HUDEP-2 (cell line): ENCODE measurements at regions not wholly inside any gene's neighbourhood (a gene's known extent, or its start where the extent isn't known, plus 50 kb on each side); places are given as distances from the start of the nearest gene placed in this dataset.

Source experiments
- DNase-seq, 76 experiments: peaks; one replicate each; lab custom pipeline; 2025; ENCODE audit not compliant: unreplicated experiment in 76 of 76; lab: John Stamatoyannopoulos, UW

GRCh38 chr11:126129727-126130671 lies 67.3 kb upstream of the CDON start:
- no peak for DNase-seq

GRCh38 chr11:126127898-126128297 lies 65.2 kb upstream of the CDON start:
- DNase-seq: no peak

- no peak for DNase-seq
Measured at GRCh38 chr11:126127284-126127845, 64.7 kb upstream of the CDON start.

- DNase-seq: no peak
Measured at GRCh38 chr11:126124231-126124661, 61.6 kb upstream of the CDON start.

DNA sequence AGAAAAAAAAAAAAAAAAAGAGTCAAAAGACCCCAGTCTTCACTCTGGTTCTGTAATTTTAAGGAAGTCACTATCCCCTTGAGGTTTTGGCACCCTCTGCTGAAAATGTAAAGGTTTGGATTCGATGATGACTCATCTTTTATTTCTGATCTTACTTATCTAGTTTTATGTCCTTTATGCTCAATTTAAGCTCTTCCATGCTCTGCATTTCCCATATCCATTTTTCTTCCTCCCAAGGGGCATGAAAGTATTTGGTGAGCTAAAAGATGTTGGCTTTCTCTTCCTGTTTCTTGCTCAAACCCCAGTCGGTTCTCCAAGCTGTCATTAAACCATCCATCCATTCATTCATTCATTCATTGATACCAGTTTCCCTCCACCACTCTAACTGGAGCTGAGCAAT lies 61.0 kb upstream of the CDON start:
- DNase-seq: no peak

- DNase-seq: no peak
Measured at GRCh38 chr11:126122863-126123262, 60.2 kb upstream of the CDON start.

GRCh38 chr11:126121296-126121695 lies 58.6 kb upstream of the CDON start:
- no peak for DNase-seq

DNA sequence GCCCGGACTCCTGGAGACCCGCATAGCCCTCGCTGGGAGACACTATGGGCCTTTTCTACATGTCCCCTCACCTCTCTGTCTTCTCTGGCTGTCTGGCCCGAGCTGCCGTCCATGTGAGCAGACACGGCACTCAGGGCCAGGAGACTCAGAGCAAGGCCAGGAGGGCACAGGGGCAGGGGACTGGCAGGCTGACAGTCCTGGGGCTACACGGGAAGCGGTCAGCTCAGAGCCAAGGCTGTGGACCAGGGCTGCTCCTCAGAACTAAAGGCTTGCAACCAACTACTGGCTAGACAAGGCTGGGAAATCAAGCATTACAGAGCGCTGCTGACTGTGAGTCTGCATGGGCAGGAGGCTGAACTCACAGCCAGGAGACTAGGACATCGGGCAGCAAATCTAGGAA lies 56.1 kb upstream of the CDON start:
- DNase-seq: no peak

GRCh38 chr11:126115816-126116331 lies 53.2 kb upstream of the CDON start:
- no peak for DNase-seq

DNA sequence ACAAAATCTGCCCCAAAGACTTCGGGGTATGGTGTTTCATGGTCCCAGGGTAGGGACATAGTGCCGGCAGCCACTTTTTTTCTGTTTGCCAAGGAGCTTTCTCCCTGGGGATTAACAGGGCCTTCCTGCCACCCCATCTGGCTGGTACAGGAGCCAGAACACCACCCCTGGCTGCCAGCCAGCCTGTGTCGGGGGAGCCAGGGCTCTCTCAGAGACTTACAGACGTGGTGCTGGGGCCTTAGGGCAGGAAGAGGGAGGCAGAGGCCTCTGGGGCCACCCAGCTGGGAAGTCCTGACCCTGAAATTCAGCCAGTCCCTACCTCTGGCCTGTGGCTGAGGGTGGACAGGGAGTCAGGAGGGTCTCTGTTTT lies 52.4 kb upstream of the CDON start:
- DNase-seq: peak in 21 of 76 experiments; percentile 2 to 28 (median 12)

- DNase-seq: no peak
Measured at GRCh38 chr11:126114486-126115126, 51.9 kb upstream of the CDON start.

- no peak for DNase-seq
Measured at GRCh38 chr11:126113963-126114362, 51.3 kb upstream of the CDON start.

DNA sequence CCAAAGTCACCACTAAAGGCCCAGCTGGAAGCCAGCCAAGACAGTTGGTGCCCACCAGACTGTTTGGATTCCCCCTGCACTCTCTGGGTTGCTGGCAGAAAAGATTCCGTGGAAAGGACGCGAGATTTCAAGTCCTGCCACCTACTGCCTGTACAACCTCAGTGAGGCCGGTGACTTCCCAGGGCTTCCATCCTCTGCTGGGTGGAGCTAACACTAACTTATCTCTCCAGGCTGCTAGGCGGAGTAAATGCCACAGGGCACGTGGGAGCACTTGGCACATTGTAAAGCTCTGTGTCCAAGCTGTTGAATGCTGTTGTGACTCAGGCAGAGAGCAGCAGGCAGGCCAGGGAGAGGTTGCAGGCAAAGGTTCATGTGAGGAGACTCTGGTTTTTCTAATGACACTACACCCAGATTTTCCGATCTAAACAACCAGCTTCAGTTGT lies 50.9 kb upstream of the CDON start:
- peak in 72 of 76 experiments; percentile 48 to 92 (median 82) for DNase-seq

DNA sequence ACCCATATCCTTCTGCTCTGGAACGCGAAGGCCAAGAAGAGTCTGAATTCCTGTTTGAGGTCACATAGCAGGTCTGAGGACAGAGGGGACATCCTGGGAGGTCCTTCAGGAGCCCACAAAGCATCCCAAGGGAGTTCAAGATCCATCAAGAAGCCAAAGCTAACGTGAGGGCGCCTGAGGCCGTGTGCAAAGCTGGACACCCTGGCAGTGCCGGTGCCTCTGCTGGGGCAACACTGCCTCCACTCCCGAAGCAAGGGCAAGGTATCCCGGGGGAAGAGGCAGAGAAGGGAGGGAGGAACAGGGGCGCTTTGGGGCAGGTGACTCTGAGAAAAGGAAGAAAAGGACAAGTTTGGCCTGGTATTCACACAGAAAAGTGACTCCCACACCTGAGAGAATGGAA lies 50.3 kb upstream of the CDON start:
- no peak for DNase-seq

GRCh38 chr11:126112547-126112946 lies 49.9 kb upstream of the CDON start:
- no peak for DNase-seq
